Retinal pigment epithelial cell (primary cell): ENCODE measurements at regions not wholly inside any gene's neighbourhood (a gene's known extent, or its start where the extent isn't known, plus 50 kb on each side); places are given as distances from the start of the nearest gene placed in this dataset.

Experiments used
- DNase-seq: peaks from one replicate; pipeline ENCODE4 v3.0.0-alpha.2; 2010; ENCODE audit warnings: low read depth
- H3K4me3 ChIP-seq: 2 replicates; pipeline ENCODE4 v1.5.1; 2011; ENCODE audit warnings: mild to moderate bottlenecking, low read length, control low read depth, moderate library complexity
- CTCF ChIP-seq: conservative IDR thresholded peaks from 2 replicates; pipeline ENCODE4 v1.5.1; 2011; ENCODE audit warnings: low read depth, low read length, control low read depth, inconsistent platforms

DNA sequence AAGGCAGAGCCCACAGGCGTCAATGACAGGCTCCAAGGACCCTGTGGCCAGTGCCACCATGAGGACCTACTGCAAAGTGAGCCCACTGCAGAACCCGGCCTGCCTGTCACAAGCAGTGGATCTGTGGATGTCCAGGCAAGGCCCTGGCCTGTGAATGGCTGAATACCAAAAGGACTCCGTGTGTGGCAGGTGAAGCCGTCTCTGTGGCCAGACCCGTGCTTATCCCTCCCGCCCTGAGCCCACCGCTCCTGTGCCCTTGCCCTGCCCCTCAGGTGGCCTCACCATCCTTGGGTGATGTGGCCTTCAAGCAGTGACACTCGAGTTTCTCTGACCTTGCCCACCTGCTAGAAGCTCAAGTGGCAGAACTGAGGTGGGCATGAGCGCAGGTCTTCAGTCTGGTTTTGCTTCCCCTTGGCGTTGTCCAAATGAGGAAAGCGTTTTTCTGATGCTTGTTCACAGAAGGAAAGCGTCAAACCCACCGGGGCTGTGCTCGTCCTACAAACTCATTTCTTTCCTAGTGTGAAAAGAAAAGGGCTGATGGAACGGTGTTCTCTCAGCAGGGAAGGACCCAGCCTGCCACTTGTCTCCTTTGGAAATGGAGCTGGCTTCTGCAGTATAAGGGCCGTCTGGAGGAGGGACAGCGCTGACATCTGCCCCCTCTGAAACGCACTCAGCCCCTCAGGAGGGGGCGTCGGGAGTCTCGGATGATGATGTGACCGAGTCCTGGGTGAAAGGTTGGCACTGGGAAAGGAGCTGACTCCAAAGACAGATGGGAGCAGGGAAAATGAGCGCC lies 377.7 kb upstream of the IRX4 start:
- no peak for TF ChIP-seq CTCF
- H3K4me3 ChIP-seq = no peak overlapping the region
- no peak for DNase-seq

GRCh38 chr5:2259494-2260107 lies 376.9 kb upstream of the IRX4 start:
- no peak for DNase-seq

GRCh38 chr5:2258861-2259260 lies 376.1 kb upstream of the IRX4 start:
- no peak for DNase-seq
- no peak overlapping the region for H3K4me3 ChIP-seq
- TF ChIP-seq CTCF = no peak

More at GRCh38 chr5:2259494-2260107, 376.9 kb upstream of the IRX4 start:
- no peak overlapping the region for H3K4me3 ChIP-seq
- no peak for TF ChIP-seq CTCF

- DNase-seq = no peak
- no peak for TF ChIP-seq CTCF
Measured at GRCh38 chr5:2257326-2258244, 374.9 kb upstream of the IRX4 start.

GRCh38 chr5:2256691-2257280 lies 374.1 kb upstream of the IRX4 start:
- no peak for DNase-seq
- TF ChIP-seq CTCF = no peak
- no peak overlapping the region for H3K4me3 ChIP-seq

More at GRCh38 chr5:2257326-2258244, 374.9 kb upstream of the IRX4 start:
- no peak overlapping the region for H3K4me3 ChIP-seq

- no peak for TF ChIP-seq CTCF
- no peak overlapping the region for H3K4me3 ChIP-seq
- no peak for DNase-seq
Measured at GRCh38 chr5:2255915-2256690, 373.4 kb upstream of the IRX4 start.
